IPS-18c (cell line): ENCODE measurements at regions not wholly inside any gene's neighbourhood (a gene's known extent, or its start where the extent isn't known, plus 50 kb on each side); places are given as distances from the start of the nearest gene placed in this dataset.

Source experiments
- H3K4me3 ChIP-seq: 2 replicates; pipeline ENCODE4 v1.7.0; 2013; ENCODE audit warnings: low read depth, mild to moderate bottlenecking, low read length, moderate library complexity; ENCODE audit not compliant: insufficient read depth
- H3K9me3 ChIP-seq: one replicate; pipeline ENCODE4 v1.6.1; 2013; ENCODE audit warnings: mild to moderate bottlenecking, low read length, moderate library complexity; ENCODE audit not compliant: control insufficient read depth, insufficient read depth

GRCh38 chr17:79543531-79543930 lies 67.3 kb downstream of the RBFOX3 start:
- no peaks in the 10 kb centered on the region for H3K9me3 ChIP-seq
- H3K4me3 ChIP-seq: no peak overlapping the region

- Histone ChIP-seq H3K9me3 (no peaks in the 10 kb centered on the region), H3K4me3 (no peak overlapping the region)
These were observed 68.1 kb downstream of the RBFOX3 start for GRCh38 chr17:79542718-79543117.

GRCh38 chr17:79541056-79541850 lies 69.6 kb downstream of the RBFOX3 start:
- no peak overlapping the region for H3K4me3 ChIP-seq
- no peaks in the 10 kb centered on the region for H3K9me3 ChIP-seq

DNA sequence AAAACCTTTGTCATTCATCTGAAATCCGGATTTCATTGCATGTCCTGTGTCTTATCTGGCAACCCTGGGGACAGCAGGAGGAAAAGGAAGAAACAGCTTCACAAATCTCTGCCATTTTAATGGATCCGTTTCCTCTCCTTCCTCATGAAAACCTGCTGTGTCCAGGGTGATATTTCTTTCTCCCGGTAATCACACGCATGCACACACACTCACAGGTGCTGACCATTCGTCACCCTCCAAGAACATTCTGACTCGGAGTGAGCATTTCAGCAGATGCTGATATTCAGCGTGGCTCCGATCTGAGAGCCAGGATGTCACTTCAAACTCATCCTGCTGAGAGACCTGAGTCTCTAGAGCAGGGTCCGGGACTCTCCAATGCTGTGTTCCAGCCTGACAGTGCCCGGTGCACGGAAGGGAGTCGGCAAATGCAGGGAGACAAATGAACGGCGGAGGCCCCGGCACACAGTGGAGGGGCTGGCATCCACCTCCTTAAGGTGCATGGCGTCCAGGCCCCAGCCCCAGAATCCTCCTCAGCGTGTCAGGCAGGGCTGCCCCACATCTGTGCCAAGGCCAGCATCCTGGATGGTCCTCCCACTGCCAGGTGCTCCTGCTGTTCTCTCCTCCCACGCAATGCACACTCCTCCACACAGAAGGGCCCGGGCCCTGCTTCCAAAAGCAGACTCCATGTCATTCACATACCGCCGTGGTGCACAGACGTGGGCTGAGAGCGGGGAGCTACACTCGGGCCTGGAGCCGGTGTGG lies 70.7 kb downstream of the RBFOX3 start:
- Histone ChIP-seq H3K4me3 (no peak overlapping the region), H3K9me3 (no peaks in the 10 kb centered on the region)

GRCh38 chr17:79538291-79538690 lies 72.6 kb downstream of the RBFOX3 start:
- Histone ChIP-seq H3K9me3 (no peaks in the 10 kb centered on the region), H3K4me3 (no peak overlapping the region)

DNA sequence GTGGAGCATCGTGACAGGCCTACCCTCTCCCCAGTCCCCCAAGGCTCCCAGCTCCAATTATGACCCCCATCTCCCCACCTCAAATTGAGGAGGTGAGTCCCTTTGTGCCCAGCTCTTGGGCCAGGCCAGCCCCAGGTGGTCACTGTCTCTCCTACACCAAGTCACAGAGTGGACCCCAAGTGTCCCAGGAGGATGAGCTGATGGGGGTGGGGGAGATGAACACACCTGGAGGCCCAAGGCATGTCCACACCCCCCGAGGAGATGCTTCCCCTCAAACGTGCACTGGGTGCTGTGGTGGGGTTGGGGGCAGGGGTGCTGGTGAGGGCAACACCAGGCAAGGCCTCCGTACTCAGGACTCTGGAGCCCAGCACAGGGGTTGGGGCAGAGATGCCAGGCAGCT lies 73.2 kb downstream of the RBFOX3 start:
- Histone ChIP-seq H3K9me3 (no peaks in the 10 kb centered on the region), H3K4me3 (no peak overlapping the region)

DNA sequence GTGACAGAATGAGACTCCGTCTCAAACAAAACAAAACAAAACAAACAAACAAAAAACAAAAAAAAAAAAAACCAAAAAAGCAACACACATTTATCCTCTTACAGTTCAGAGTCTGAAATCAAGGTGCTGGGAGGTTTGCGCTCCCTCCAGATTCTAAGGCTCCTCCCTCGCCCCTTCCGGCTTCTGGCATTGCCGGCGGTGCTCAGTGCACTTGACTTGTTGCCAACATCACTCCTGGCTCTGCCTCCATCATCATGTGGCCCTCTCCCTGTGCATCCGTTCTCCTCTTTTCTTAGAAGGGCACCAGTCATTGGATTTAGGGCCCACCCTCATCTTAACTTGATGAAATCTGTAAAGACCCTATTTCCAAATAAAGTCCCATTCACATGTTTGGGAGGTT lies 73.8 kb downstream of the RBFOX3 start:
- H3K9me3 ChIP-seq: no peaks in the 10 kb centered on the region
- H3K4me3 ChIP-seq: no peak overlapping the region

- H3K4me3 ChIP-seq: no peak overlapping the region
- H3K9me3 ChIP-seq: no peaks in the 10 kb centered on the region
These were observed 74.5 kb downstream of the RBFOX3 start for GRCh38 chr17:79536212-79536840.

DNA sequence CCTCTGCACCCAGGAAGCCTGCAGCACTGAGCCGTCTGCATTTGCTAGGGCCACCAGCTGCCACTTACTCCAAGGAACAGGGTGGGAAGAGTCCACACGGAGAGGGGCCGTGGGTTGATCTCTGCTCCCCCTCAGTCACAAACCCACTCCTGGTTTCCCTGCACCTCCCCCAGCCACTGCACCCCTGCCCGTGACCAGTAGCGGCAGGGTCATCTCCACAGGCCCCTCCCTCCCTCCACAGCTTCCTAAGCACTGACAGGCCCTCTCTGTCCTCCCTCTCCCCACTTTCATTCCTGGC lies 75.2 kb downstream of the RBFOX3 start:
- Histone ChIP-seq H3K4me3 (no peak overlapping the region), H3K9me3 (no peaks in the 10 kb centered on the region)

- Histone ChIP-seq H3K9me3 (no peaks in the 10 kb centered on the region), H3K4me3 (no peak overlapping the region)
These were observed 75.8 kb downstream of the RBFOX3 start for GRCh38 chr17:79534851-79535727.

- H3K4me3 ChIP-seq: no peak overlapping the region
- no peaks in the 10 kb centered on the region for H3K9me3 ChIP-seq
These were observed 76.7 kb downstream of the RBFOX3 start for GRCh38 chr17:79534111-79534510.

DNA sequence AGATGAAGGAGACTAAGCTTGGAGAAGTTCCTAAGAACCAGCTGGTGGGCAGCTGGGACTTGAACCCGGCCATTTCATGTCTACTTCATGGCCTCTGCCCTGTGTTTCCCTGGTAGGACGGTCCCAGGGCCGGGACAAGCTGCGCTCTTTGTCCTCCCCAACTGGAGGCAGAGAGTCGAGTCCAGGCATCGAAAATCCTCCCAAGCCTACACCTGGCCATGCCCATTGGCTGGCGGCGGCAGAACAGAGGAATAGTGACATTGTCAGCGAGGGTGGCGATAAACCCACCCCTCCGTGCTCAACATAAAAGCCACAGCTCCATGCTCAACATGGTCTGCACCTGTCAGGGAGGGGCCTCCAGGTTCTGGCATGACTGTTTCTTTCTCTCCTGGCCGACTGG lies 77.7 kb downstream of the RBFOX3 start:
- no peak overlapping the region for H3K4me3 ChIP-seq
- no peaks in the 10 kb centered on the region for H3K9me3 ChIP-seq

DNA sequence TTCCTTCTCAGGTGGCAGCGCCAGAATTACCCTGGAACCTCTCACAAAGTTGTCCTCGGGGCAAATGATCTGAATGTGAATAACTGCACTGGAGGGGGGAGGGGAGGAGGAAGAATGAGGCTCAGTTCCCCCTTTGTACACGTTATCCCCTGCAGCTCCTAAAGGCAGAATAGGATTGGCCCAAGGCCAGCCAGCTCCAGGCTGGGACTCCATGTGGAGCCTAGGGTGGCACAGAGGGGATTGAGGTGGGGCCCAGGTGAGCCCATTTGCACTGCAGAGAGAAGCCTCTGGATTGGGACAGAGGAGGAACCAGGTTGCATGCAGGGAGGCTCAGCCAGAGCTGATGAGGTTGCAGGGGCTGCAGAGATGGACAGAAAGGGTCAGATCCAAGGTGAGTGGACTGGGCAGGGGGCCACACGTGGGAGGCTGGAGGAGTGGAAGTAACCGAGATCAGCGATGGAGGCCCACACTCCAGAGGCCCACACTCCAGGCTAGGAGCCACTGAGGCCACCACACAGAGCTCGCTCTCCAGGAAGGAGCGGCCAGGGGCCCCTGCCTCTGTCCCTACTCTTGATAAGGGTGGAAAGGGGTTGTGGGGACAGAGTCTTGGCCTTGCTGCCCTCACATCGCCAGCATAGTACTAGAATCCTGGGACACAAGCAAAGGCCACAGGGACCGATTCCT lies 78.6 kb downstream of the RBFOX3 start:
- Histone ChIP-seq H3K9me3 (no peaks in the 10 kb centered on the region), H3K4me3 (no peak overlapping the region)

DNA sequence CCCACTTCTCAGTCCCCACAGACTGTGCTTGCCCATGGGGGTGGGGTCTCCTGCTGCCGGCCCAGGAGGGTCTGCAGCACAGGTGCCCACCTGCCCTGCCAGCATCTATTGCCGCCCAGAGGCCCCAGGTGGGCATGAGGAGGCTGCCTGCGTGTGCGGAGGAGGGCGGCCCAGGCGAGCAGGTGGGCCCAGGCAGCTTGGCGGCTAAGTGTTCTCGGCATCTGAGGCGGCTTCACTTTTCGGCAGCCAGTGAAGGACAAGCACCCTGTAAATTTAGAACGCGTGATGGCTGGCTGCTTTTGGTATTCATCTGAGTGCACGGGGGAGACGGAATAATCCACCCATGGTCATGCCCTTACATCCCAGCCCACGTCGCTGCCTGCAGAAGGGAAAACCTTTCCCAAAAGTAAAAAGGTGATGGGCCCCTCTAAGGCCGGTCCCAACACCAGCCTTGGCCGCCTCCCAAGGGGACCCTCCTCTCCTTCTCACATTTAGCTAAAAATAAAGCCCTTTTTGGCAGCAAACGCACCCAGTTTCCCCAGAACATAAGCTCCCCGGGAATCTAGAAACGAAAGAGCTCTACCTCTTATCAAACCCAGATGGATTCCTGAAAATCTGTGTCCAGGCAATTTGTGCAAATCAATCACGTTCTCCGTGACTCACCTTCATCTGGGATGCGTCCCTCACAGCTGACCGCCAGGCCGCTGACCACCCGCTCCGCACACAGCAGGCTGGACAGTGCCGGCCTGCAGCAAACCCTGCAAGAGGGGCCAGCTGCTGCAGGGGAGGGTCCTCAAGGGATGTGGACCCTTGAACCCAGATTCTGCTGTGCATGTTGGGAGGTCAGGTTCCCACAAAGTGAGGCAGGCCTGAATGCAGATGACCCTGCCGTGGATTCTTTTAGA lies 79.4 kb downstream of the RBFOX3 start:
- H3K9me3 ChIP-seq: no peaks in the 10 kb centered on the region
- H3K4me3 ChIP-seq: no peak overlapping the region

DNA sequence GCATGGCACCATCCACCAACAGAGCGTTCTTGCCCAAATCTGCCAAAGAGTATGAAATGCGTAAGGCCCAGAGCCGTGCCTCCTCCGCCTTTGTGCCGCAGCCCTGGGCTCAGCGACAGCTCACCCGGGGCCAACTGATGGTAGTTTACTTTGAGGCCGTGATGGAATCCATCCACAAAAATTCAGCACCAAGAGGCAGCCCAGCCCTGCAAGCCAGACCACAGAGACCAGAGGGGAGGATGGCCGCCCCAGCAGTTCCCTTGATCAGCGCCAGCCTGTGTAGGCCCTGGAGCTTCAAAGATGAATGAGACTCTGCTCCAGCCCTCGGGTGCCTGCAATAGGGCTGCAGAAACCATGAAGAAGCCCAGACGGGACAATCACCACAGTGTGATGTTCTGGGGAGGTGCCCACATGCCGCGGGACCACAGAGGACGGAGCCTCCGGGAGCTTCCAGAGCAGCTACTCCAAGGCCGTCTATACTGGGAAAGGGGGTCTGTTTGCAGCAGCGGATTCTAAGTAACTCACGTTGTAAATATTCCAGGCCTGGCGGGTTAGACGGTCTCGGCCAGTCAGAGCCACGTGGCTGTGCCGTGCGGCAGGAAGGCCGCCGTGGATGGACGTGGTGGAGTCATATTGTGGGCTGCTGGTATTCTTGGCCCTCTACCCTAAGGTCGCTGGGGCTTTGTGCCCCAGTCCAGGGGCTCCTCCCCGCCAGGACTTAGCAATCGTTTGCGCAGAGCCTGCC lies 80.3 kb downstream of the RBFOX3 start:
- H3K4me3 ChIP-seq: no peak overlapping the region
- no peaks in the 10 kb centered on the region for H3K9me3 ChIP-seq
